H9 (cell line): ENCODE measurements at regions not wholly inside any gene's neighbourhood (a gene's known extent, or its start where the extent isn't known, plus 50 kb on each side); places are given as distances from the start of the nearest gene placed in this dataset.

Experiments
- DNase-seq: peaks from one replicate; pipeline ENCODE4 v3.0.0-alpha.2; 2017
- H2AFZ ChIP-seq: one replicate; pipeline ENCODE4 v1.6.1; 2013; ENCODE audit warnings: mild to moderate bottlenecking, low read length, control low read depth, moderate library complexity
- H2AK5ac ChIP-seq: 2 replicates; pipeline ENCODE4 v1.6.1; 2013; ENCODE audit warnings: low read length, control low read depth, mixed read lengths; ENCODE audit not compliant: insufficient read length
- H2BK120ac ChIP-seq: one replicate; pipeline ENCODE4 v1.6.1; 2013; ENCODE audit warnings: low read depth, mild to moderate bottlenecking, low read length, control low read depth, inconsistent platforms; ENCODE audit not compliant: poor library complexity, severe bottlenecking
- H2BK12ac ChIP-seq: 2 replicates; pipeline ENCODE4 v1.6.1; 2013; ENCODE audit warnings: low read length, control low read depth, mixed read lengths, low read depth; ENCODE audit not compliant: insufficient read length
- H2BK15ac ChIP-seq: 2 replicates; pipeline ENCODE4 v1.6.1; 2013; ENCODE audit warnings: low read depth, low read length, control low read depth
- H2BK20ac ChIP-seq: one replicate; pipeline ENCODE4 v1.6.1; 2013; ENCODE audit warnings: low read depth, mild to moderate bottlenecking, low read length, control low read depth, inconsistent platforms; ENCODE audit not compliant: poor library complexity, severe bottlenecking
- H2BK5ac ChIP-seq: 2 replicates; pipeline ENCODE4 v1.6.1; 2013; ENCODE audit warnings: low read length, control low read depth, mixed read lengths; ENCODE audit not compliant: insufficient read length
- H3K14ac ChIP-seq: 2 replicates; pipeline ENCODE4 v1.6.1; 2013; ENCODE audit warnings: low read length, control low read depth; ENCODE audit not compliant: insufficient read depth
- H3K18ac ChIP-seq: 2 replicates; pipeline ENCODE4 v1.6.1; 2013; ENCODE audit warnings: low read depth, mild to moderate bottlenecking, mixed read lengths, low read length, control low read depth; ENCODE audit not compliant: insufficient read length
- H3K23ac ChIP-seq: 2 replicates; pipeline ENCODE4 v1.6.1; 2013; ENCODE audit warnings: low read length, control low read depth, mixed read lengths, low read depth; ENCODE audit not compliant: insufficient read length
- H3K23me2 ChIP-seq: 2 replicates; pipeline ENCODE4 v1.6.1; 2013; ENCODE audit warnings: low read depth, mild to moderate bottlenecking, mixed read lengths, low read length, control low read depth; ENCODE audit not compliant: insufficient read length, poor library complexity, severe bottlenecking
- H3K27ac ChIP-seq: 2 replicates; pipeline ENCODE4 v1.5.1; 2013; ENCODE audit warnings: low read length, control low read depth, mixed read lengths, low read depth; ENCODE audit not compliant: insufficient read length
- H3K27me3 ChIP-seq: 2 replicates; pipeline ENCODE4 v1.6.1; 2013; ENCODE audit warnings: low read length, control low read depth, inconsistent platforms; ENCODE audit not compliant: insufficient read depth
- H3K4ac ChIP-seq: 2 replicates; pipeline ENCODE4 v1.6.1; 2013; ENCODE audit warnings: low read depth, mild to moderate bottlenecking, control low read depth, inconsistent platforms, low read length, moderate library complexity
- H3K4me1 ChIP-seq: 2 replicates; pipeline ENCODE4 v1.6.1; 2013; ENCODE audit warnings: low read length, control low read depth, inconsistent platforms; ENCODE audit not compliant: insufficient read depth
- H3K4me2 ChIP-seq: 2 replicates; pipeline ENCODE4 v1.6.1; 2013; ENCODE audit warnings: low read length, control low read depth, mixed read lengths; ENCODE audit not compliant: insufficient read length, insufficient read depth
- H3K56ac ChIP-seq: 2 replicates; pipeline ENCODE4 v1.6.1; 2013; ENCODE audit warnings: low read depth, mild to moderate bottlenecking, mixed read lengths, low read length, control low read depth; ENCODE audit not compliant: insufficient read length
- H3K79me1 ChIP-seq: 2 replicates; pipeline ENCODE4 v1.6.1; 2013; ENCODE audit warnings: low read depth, mild to moderate bottlenecking, moderate library complexity, low read length, control low read depth, inconsistent platforms; ENCODE audit not compliant: insufficient read depth, poor library complexity, severe bottlenecking
- H3K79me2 ChIP-seq: 2 replicates; pipeline ENCODE4 v1.6.1; 2013; ENCODE audit warnings: low read length, control low read depth, inconsistent platforms; ENCODE audit not compliant: insufficient read depth
- H3K9ac ChIP-seq: 2 replicates; pipeline ENCODE4 v1.6.1; 2013; ENCODE audit warnings: low read length, control low read depth, mixed read lengths; ENCODE audit not compliant: insufficient read length; ENCODE audit errors: extremely low read depth
- H3K9me3 ChIP-seq: one replicate; pipeline ENCODE4 v1.6.1; 2013; ENCODE audit warnings: low read depth, low read length, inconsistent platforms; ENCODE audit not compliant: control insufficient read depth
- H3T11ph ChIP-seq: one replicate; pipeline ENCODE4 v1.6.1; 2013; ENCODE audit warnings: mild to moderate bottlenecking, low read length, control low read depth, inconsistent platforms
- H4K20me1 ChIP-seq: one replicate; pipeline ENCODE4 v1.6.1; 2013; ENCODE audit not compliant: control insufficient read depth, insufficient read length, insufficient read depth
- H4K5ac ChIP-seq: 2 replicates; pipeline ENCODE4 v1.6.1; 2013; ENCODE audit warnings: low read depth, mild to moderate bottlenecking, mixed read lengths, low read length, control low read depth; ENCODE audit not compliant: insufficient read length
- H4K8ac ChIP-seq: replicated peaks from 2 replicates; pipeline ENCODE4 v1.6.1; 2013; ENCODE audit warnings: low read length, control low read depth, mixed read lengths, low read depth; ENCODE audit not compliant: insufficient read length
- H4K91ac ChIP-seq: 2 replicates; pipeline ENCODE4 v1.6.1; 2013; ENCODE audit warnings: low read depth, mild to moderate bottlenecking, moderate library complexity, mixed read lengths, low read length, control low read depth; ENCODE audit not compliant: insufficient read length
- H3K27ac Mint-ChIP-seq, 3 experiments: 2 replicates in 2 of 3; 3 replicates in 1 of 3; pipeline ENCODE4 v1.8.0; 2020 to 2021; ENCODE audit warnings: mixed read lengths in 3 of 3, mild to moderate bottlenecking in 1 of 3, moderate library complexity in 1 of 3
- H3K27me3 Mint-ChIP-seq: 2 replicates; pipeline ENCODE4 v1.8.0; 2021; ENCODE audit warnings: low read depth, mild to moderate bottlenecking, moderate library complexity, mixed read lengths
- H3K36me3 Mint-ChIP-seq, 3 experiments: 2 replicates in 2 of 3; 3 replicates in 1 of 3; pipeline ENCODE4 v1.8.0; 2020 to 2021; ENCODE audit warnings: low read depth in 3 of 3, mixed read lengths in 3 of 3; ENCODE audit not compliant: insufficient read depth in 1 of 3
- H3K4me1 Mint-ChIP-seq, 2 experiments: 2 replicates each; pipeline ENCODE4 v1.8.0; 2020; ENCODE audit warnings: mixed read lengths in 2 of 2
- H3K4me3 Mint-ChIP-seq, 2 experiments: 2 replicates in 1 of 2; 3 replicates in 1 of 2; pipeline ENCODE4 v1.8.0; 2020 to 2021; ENCODE audit warnings: mild to moderate bottlenecking in 2 of 2, mixed read lengths in 2 of 2, moderate library complexity in 1 of 2
- H3K9me3 Mint-ChIP-seq, 2 experiments: 2 replicates in 1 of 2; 3 replicates in 1 of 2; pipeline ENCODE4 v1.8.0; 2020; ENCODE audit warnings: mild to moderate bottlenecking in 2 of 2, mixed read lengths in 2 of 2, moderate library complexity in 1 of 2
- CTCF ChIP-seq: fragments of 200-600 bp; sonication (generic); conservative IDR thresholded peaks from 3 replicates; pipeline ENCODE4 v1.8.0; 2021; ENCODE audit warnings: antibody characterized with exemption, mild to moderate bottlenecking

DNA sequence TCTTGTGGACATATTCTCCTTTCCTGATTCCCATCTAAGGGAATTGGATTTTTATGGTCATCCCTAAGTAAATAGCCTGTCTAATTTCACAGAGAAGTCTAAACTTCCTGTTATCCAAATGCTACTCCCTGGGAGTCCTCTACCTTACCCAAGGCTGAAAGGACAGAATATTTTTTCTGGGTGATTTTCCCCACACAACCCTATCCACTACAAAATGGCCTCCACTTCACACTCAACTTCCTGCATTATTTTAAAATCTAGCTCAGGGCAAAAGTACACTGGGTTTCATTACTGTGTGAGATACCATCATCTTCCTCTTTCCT is 77.5 kb upstream of the ABI3BP start:
- Mint-ChIP-seq H3K9me3 (peaks cover 0 to 1% of the 10 kb centered on the region in 2 experiments; a peak in 1 of 5 replicates), H3K36me3 (no peaks in the 10 kb centered on the region), H3K4me1 (peaks cover 6 to 8% of the 10 kb centered on the region in 2 experiments), H3K27ac (no peak overlapping the region), H3K27me3 (no peaks in the 10 kb centered on the region), H3K4me3 (no peak overlapping the region)
- Histone ChIP-seq H2BK15ac (no peak overlapping the region), H3K56ac (no peak overlapping the region), H3K27me3 (no peaks in the 10 kb centered on the region), H3K79me1 (no peaks in the 10 kb centered on the region), H3K9ac (no peak overlapping the region), H4K8ac (no peak overlapping the region), H4K20me1 (no peaks in the 10 kb centered on the region), H2BK5ac (no peak overlapping the region), H2BK120ac (no peak overlapping the region), H3K14ac (no peak overlapping the region), H2BK12ac (no peak overlapping the region), H3K79me2 (no peaks in the 10 kb centered on the region), H2BK20ac (no peak overlapping the region), H3K18ac (no peak overlapping the region), H2AFZ (no peak overlapping the region), H3K4me1 (no peaks in the 10 kb centered on the region), H3K4me2 (no peak overlapping the region), H3T11ph (no peak overlapping the region), H3K23me2 (no peaks in the 10 kb centered on the region), H2AK5ac (no peak overlapping the region), H4K5ac (no peak overlapping the region), H3K4ac (no peak overlapping the region), H3K27ac (no peak overlapping the region), H3K23ac (no peak overlapping the region), H4K91ac (no peak overlapping the region), H3K9me3 (no peaks in the 10 kb centered on the region)
- no peak for TF ChIP-seq CTCF
- DNase-seq: no peak
